IMR-90 (cell line): ENCODE measurements at regions not wholly inside any gene's neighbourhood (a gene's known extent, or its start where the extent isn't known, plus 50 kb on each side); places are given as distances from the start of the nearest gene placed in this dataset.

Experiments
- ATAC-seq: fragments of 200-7000 bp; cut with Tn5 transposase; 2 replicates; pipeline ENCODE4 v1.9.1; 2020; ENCODE audit warnings: low read depth, mild to moderate bottlenecking, moderate library complexity
- BruUV-seq: library from RNA; stranded (reverse); fragments of 400-500 nt; replicated peaks from 2 replicates; lab custom pipeline; 2021; lab: Mats Ljungman, UMichigan
- CTCF ChIA-PET: fragments of 300-600 bp; formaldehyde crosslinking; extraction: SDS; loops from one replicate; lab custom pipeline; 2021; ENCODE audit warnings: antibody characterized with exemption; lab: Yijun Ruan, JAX
- POLR2A ChIA-PET: fragments of 300-600 bp; sonication (Branson Sonifier 250); formaldehyde crosslinking; loops from one replicate; lab custom pipeline; 2022; ENCODE audit warnings: antibody characterized with exemption; ENCODE audit not compliant: unreplicated experiment; lab: Charles Lee
- DNase-seq: peaks from one replicate; pipeline ENCODE4 v3.0.0; 2013
- H2AFZ ChIP-seq: replicated peaks from 2 replicates; pipeline ENCODE3; 2013; ENCODE audit warnings: low read length, mild to moderate bottlenecking; ENCODE audit not compliant: poor library complexity
- H2AK5ac ChIP-seq: 2 replicates; pipeline ENCODE4 v1.6.1; 2013; ENCODE audit warnings: low read depth, low read length, inconsistent platforms
- H2AK9ac ChIP-seq: replicated peaks from 2 replicates; pipeline ENCODE3; 2013; ENCODE audit warnings: mild to moderate bottlenecking, low read depth, low read length, moderate library complexity; ENCODE audit not compliant: poor library complexity
- H2BK120ac ChIP-seq: 2 replicates; pipeline ENCODE4 v1.6.1; 2013; ENCODE audit warnings: low read depth, low read length, inconsistent platforms
- H2BK15ac ChIP-seq: 3 replicates; pipeline ENCODE4 v1.6.1; 2013; ENCODE audit warnings: low read depth, low read length, inconsistent platforms
- H2BK20ac ChIP-seq: 2 replicates; pipeline ENCODE4 v1.6.1; 2013; ENCODE audit warnings: low read depth, mild to moderate bottlenecking, inconsistent platforms, low read length, moderate library complexity
- H2BK5ac ChIP-seq: 2 replicates; pipeline ENCODE4 v1.6.1; 2013; ENCODE audit warnings: mild to moderate bottlenecking, low read depth, low read length, inconsistent platforms; ENCODE audit not compliant: poor library complexity, severe bottlenecking
- H3K14ac ChIP-seq: replicated peaks from 2 replicates; pipeline ENCODE4 v1.6.1; 2013; ENCODE audit warnings: low read depth, low read length, inconsistent platforms
- H3K18ac ChIP-seq: 2 replicates; pipeline ENCODE4 v1.6.1; 2013; ENCODE audit warnings: low read depth, low read length, control low read depth
- H3K23ac ChIP-seq: 2 replicates; pipeline ENCODE4 v1.6.1; 2013; ENCODE audit warnings: low read depth, low read length, inconsistent platforms
- H3K27ac ChIP-seq: 2 replicates; pipeline ENCODE4 v1.5.1; 2013; ENCODE audit warnings: mild to moderate bottlenecking, control low read depth, low read length; ENCODE audit not compliant: insufficient read depth
- H3K27me3 ChIP-seq: 2 replicates; pipeline ENCODE4 v1.6.1; 2013; ENCODE audit warnings: low read length; ENCODE audit not compliant: control insufficient read depth, insufficient read depth
- H3K36me3 ChIP-seq: 2 replicates; pipeline ENCODE4 v1.6.1; 2013; ENCODE audit warnings: low read length, mixed read lengths; ENCODE audit not compliant: control insufficient read depth, insufficient read depth
- H3K4ac ChIP-seq: 2 replicates; pipeline ENCODE4 v1.6.1; 2013; ENCODE audit warnings: low read depth, low read length, inconsistent platforms
- H3K4me1 ChIP-seq: 2 replicates; pipeline ENCODE4 v1.6.1; 2013; ENCODE audit warnings: low read length, mixed read lengths; ENCODE audit not compliant: control insufficient read depth, insufficient read depth
- H3K4me2 ChIP-seq: 2 replicates; pipeline ENCODE4 v1.6.1; 2013; ENCODE audit warnings: low read depth, mild to moderate bottlenecking, control low read depth, low read length, moderate library complexity
- H3K4me3 ChIP-seq: 2 replicates; pipeline ENCODE4 v1.5.1; 2013; ENCODE audit warnings: low read depth, mild to moderate bottlenecking, control low read depth, low read length, moderate library complexity; ENCODE audit not compliant: insufficient read depth
- H3K56ac ChIP-seq: 2 replicates; pipeline ENCODE4 v1.6.1; 2013; ENCODE audit warnings: low read length, inconsistent platforms; ENCODE audit not compliant: insufficient read depth; ENCODE audit errors: extremely low read depth
- H3K79me1 ChIP-seq, 2 experiments: 2 replicates each; pipeline ENCODE4 v1.6.1; 2013; ENCODE audit warnings: low read length in 2 of 2, inconsistent platforms in 1 of 2, low read depth in 1 of 2
- H3K9ac ChIP-seq: 2 replicates; pipeline ENCODE4 v1.6.1; 2013; ENCODE audit warnings: low read depth, low read length, control low read depth
- H3K9me1 ChIP-seq: 2 replicates; pipeline ENCODE4 v1.6.1; 2013; ENCODE audit warnings: low read length, inconsistent platforms; ENCODE audit not compliant: insufficient read depth
- H3K9me3 ChIP-seq: 2 replicates; pipeline ENCODE4 v1.6.1; 2013; ENCODE audit warnings: low read length; ENCODE audit not compliant: control insufficient read depth, insufficient read depth
- H4K20me1 ChIP-seq: 2 replicates; pipeline ENCODE4 v1.6.1; 2013; ENCODE audit warnings: low read length, inconsistent platforms; ENCODE audit not compliant: insufficient read depth
- H4K5ac ChIP-seq: 2 replicates; pipeline ENCODE4 v1.6.1; 2013; ENCODE audit warnings: mild to moderate bottlenecking, low read depth, low read length, control low read depth
- H4K8ac ChIP-seq, 2 experiments: 2 replicates each; pipeline ENCODE4 v1.6.1; 2013; ENCODE audit warnings: low read depth in 2 of 2, low read length in 2 of 2, control low read depth in 1 of 2, inconsistent platforms in 1 of 2
- H4K91ac ChIP-seq: 2 replicates; pipeline ENCODE4 v1.6.1; 2013; ENCODE audit warnings: low read depth, low read length, inconsistent platforms; ENCODE audit not compliant: insufficient read depth
- MAFK ChIP-seq: IDR thresholded peaks from 2 replicates; pipeline ENCODE4 v1.6.1; 2012; ENCODE audit warnings: low read depth, low read length, improper control_type of control experiment
- NFE2L2 ChIP-seq: fragments of 150-350 bp; IDR thresholded peaks from 2 replicates; pipeline ENCODE4 v1.6.1; 2016; ENCODE audit warnings: low read depth, mild to moderate bottlenecking, low read length
- dilution Hi-C: fragments of 300-500 bp; cut with HindIII; formaldehyde crosslinking; loops from one replicate; pipeline ENCODE4 v1.14.3; 2018; ENCODE audit warnings: low sequenced_read_pairs; ENCODE audit not compliant: unreplicated experiment
- in situ Hi-C: fragments of 300-500 bp; cut with MboI; formaldehyde crosslinking; loops from 3 replicates; pipeline ENCODE4 v1.14.3; 2019; ENCODE audit warnings: low sequenced_read_pairs, inconsistent platforms, mixed read lengths
- intact Hi-C: fragments of 100-400 bp; cut with micrococcal nuclease; formaldehyde crosslinking; loops from 2 replicates; pipeline ENCODE4 v1.10.0; 2022

- H3K4ac ChIP-seq, result no peak overlapping the region
- TF ChIP-seq MAFK (peak; percentile 90), NFE2L2 (no peak)
- no peaks in the 10 kb centered on the region for H3K36me3 ChIP-seq
- H2AK5ac ChIP-seq, result no peak overlapping the region
- H3K14ac ChIP-seq, result no peak overlapping the region
- H4K5ac ChIP-seq, result no peak overlapping the region
- peaks cover 6% of the 10 kb centered on the region for H3K4me1 ChIP-seq
- H3K9me3 ChIP-seq, result no peaks in the 10 kb centered on the region
- H3K27ac ChIP-seq, result no peak overlapping the region
- no peaks in the 10 kb centered on the region for H3K9me1 ChIP-seq
- no peaks in the 10 kb centered on the region for H4K20me1 ChIP-seq
- no peak overlapping the region for H2BK15ac ChIP-seq
- no peak overlapping the region for H3K23ac ChIP-seq
- H2AK9ac ChIP-seq, result no peak overlapping the region
- CTCF ChIA-PET, result no interaction called here
- in situ Hi-C loops (no loop called here), dilution Hi-C loops (no loop called here), intact Hi-C loops (no loop called here)
- no peak overlapping the region for H2BK120ac ChIP-seq
- DNase-seq (no peak), ATAC-seq (no peak)
- no peaks in the 10 kb centered on the region for H3K27me3 ChIP-seq
- no peak overlapping the region for H3K4me2 ChIP-seq
- no peak overlapping the region for H4K8ac ChIP-seq
- no peak overlapping the region for H3K4me3 ChIP-seq
- no peaks in the 10 kb centered on the region for H3K79me1 ChIP-seq
- no peak overlapping the region for H4K91ac ChIP-seq
- no peak overlapping the region for H3K18ac ChIP-seq
- H2BK20ac ChIP-seq, result no peak overlapping the region
- no peak overlapping the region for H3K56ac ChIP-seq
- POLR2A ChIA-PET, result no interaction called here
- H3K9ac ChIP-seq, result no peak overlapping the region
- H2BK5ac ChIP-seq, result no peak overlapping the region
- no TSS peak for BruUV-seq
- no peak overlapping the region for H2AFZ ChIP-seq
These were observed 332.9 kb downstream of the COL12A1 start for GRCh38 chr6:74872754-74873476.
